ENCODE measurements at regions not wholly inside any gene's neighbourhood (a gene's known extent, or its start where the extent isn't known, plus 50 kb on each side); places are given as distances from the start of the nearest gene placed in this dataset.

- no peak for DNase-seq
- Histone ChIP-seq H3K36me3 (replicated peaks in 1 of 2) (no peaks in the 10 kb centered on the region), H3K27me3 (no peaks in the 10 kb centered on the region), H3K9me3 (replicated peaks in 1 of 3) (no peaks in the 10 kb centered on the region), H3K27ac (no peak overlapping the region), H3K4me1 (replicated peaks in 1 of 2) (peaks cover 0 to 14% of the 10 kb centered on the region in 2 donors), H3K4me3 (no peak overlapping the region)
- 93 to 96% (median 95%) methylated on average over 5 of the region's 5 CpGs for WGBS, 4 donors
- intact Hi-C loops (cut with DNase I), result no loop called here
- TF ChIP-seq POLR2A (IDR thresholded peaks at IDR 0.05) (no peak), CTCF (IDR thresholded peaks at IDR 0.05) (no peak)
Measured at GRCh38 chr6:130682066-130682465, 145.1 kb upstream of the SMLR1 start.

- 78 to 83% (median 81%) methylated on average over 7 of the region's 7 CpGs for WGBS, 4 donors
- Histone ChIP-seq H3K4me3 (no peak overlapping the region), H3K9me3 (replicated peaks in 1 of 3) (no peaks in the 10 kb centered on the region), H3K4me1 (replicated peaks in 1 of 2) (peaks cover 0 to 14% of the 10 kb centered on the region in 2 donors), H3K27ac (no peak overlapping the region), H3K27me3 (no peaks in the 10 kb centered on the region), H3K36me3 (replicated peaks in 1 of 2) (no peaks in the 10 kb centered on the region)
- no peak for DNase-seq
- no peak for TF ChIP-seq POLR2A (IDR thresholded peaks at IDR 0.05)
- no peak for TF ChIP-seq CTCF (IDR thresholded peaks at IDR 0.05)
- intact Hi-C loops (cut with DNase I), result no loop called here
Measured at GRCh38 chr6:130683761-130684517, 143.3 kb upstream of the SMLR1 start.

- DNase-seq, result no peak
- H3K4me3 ChIP-seq, result no peak overlapping the region
- no peaks in the 10 kb centered on the region for H3K27me3 ChIP-seq
- no peak overlapping the region for H3K27ac ChIP-seq
- no peak for TF ChIP-seq POLR2A (IDR thresholded peaks at IDR 0.05)
- no peak for TF ChIP-seq CTCF (IDR thresholded peaks at IDR 0.05)
- 87 to 91% (median 89%) methylated on average over 2 of the region's 2 CpGs for WGBS, 4 donors
- no peaks in the 10 kb centered on the region for H3K36me3 ChIP-seq (replicated peaks in 1 of 2)
- intact Hi-C loops (cut with DNase I), result loop anchor here in 1 of 2 donors (10.0 kb wide), 1 partner anchor 328 kb away; the partner anchor contains the start of gene TMEM200A
- peaks cover 0 to 5% of the 10 kb centered on the region in 2 donors for H3K4me1 ChIP-seq (replicated peaks in 1 of 2)
- H3K9me3 ChIP-seq (replicated peaks in 1 of 3), result no peaks in the 10 kb centered on the region
Measured at GRCh38 chr6:130692659-130693058, 134.5 kb upstream of the SMLR1 start.

GRCh38 chr6:130693944-130694343 is 133.3 kb upstream of the SMLR1 start:
- H3K27me3 ChIP-seq, result no peaks in the 10 kb centered on the region
- H3K4me3 ChIP-seq, result no peak overlapping the region
- DNase-seq, result no peak
- H3K9me3 ChIP-seq (replicated peaks in 1 of 3), result no peaks in the 10 kb centered on the region
- H3K4me1 ChIP-seq (replicated peaks in 1 of 2), result peaks cover 0 to 12% of the 10 kb centered on the region in 2 donors
- WGBS, 4 donors, result 29 to 62% (median 54%) methylated on average over 2 of the region's 2 CpGs
- no peak for TF ChIP-seq CTCF (IDR thresholded peaks at IDR 0.05)
- TF ChIP-seq POLR2A (IDR thresholded peaks at IDR 0.05), result no peak
- H3K36me3 ChIP-seq (replicated peaks in 1 of 2), result no peaks in the 10 kb centered on the region
- H3K27ac ChIP-seq, result no peak overlapping the region
- intact Hi-C loops (cut with DNase I), result loop anchor here in 1 of 2 donors (10.0 kb wide), 1 partner anchor 329 kb away; the partner anchor contains the start of gene TMEM200A
